ENCODE measurements at regions not wholly inside any gene's neighbourhood (a gene's known extent, or its start where the extent isn't known, plus 50 kb on each side); places are given as distances from the start of the nearest gene placed in this dataset.

DNA sequence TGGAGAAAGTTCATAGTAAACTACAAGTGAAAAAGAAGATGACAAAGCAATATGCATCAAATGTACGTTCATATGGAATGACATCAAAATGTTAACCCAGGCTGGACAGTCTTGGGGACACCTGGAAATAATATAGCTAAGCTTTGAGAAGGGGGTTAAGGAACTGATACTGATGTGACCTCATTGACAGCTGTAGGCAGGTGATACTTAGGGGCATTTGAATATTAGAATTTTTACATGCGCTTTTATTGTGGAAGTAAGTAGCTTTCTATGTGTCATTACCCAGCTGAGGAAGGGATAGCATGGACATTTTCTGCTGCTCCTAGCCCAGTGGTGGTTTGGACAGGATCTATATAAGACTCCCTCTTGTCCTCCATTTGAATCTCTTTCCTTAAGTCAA lies 299.7 kb downstream of the CWC27 start:
- DNase-seq, result no peak

DNA sequence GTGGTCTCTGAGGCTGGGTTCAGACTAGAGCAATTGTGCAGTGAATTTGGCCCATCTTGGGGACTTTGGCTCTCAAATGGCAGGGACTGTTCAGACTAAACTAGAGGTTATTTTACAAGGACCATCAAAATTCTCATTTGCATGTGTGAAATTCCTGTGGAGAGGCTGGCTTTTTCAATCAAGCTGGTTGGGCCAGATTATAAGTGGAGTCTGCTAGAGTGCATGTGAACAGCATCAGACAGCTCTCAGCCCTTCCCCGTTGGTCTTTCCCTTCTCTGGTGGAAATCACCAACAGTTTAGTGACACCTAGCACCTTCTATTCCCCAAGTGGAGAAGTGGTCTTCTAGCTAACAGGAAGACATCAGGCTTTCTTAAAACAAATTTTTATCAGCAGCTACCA lies 301.3 kb downstream of the CWC27 start:
- no peak for DNase-seq

DNA sequence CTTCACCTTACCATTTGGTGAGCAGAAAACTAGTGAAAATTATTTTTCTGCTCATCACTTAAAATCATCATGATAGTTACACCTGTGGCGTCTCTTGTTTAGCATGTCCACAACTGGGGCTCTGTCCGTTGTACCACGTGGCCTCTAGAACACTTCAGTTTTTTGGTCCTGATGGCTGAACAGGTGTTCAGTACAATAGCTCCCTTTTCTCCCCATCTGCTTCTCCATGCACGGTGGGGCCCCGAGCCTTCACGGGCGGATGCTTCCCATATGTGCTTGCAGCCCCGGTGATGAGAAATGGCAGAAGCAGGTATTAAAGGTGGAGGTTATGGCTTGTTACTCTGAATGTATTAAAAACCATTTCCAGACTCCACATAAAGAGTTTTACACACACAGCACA lies 304.1 kb downstream of the CWC27 start:
- DNase-seq, result peak in 2 of 3 experiments; percentile 7 to 73

DNA sequence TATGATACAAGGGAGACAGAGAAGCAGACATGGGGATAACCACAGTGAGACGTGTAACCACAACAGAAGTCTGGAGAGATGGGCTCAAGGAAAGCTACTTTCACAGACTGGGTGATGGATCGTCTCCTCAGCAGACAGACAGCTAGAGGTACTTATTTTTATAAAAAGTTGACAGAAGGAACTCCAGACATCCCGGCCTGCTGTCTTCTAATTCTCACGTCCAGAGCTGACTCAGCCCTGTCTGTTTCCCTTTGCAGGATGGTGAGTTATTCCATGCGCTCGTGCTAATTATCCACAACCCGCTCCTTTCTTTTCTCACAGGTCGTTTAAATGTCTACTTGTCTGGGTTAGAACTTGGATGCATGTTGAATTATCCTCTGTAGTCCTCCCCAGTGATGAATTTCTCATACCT lies 304.5 kb downstream of the CWC27 start:
- no peak for DNase-seq

DNA sequence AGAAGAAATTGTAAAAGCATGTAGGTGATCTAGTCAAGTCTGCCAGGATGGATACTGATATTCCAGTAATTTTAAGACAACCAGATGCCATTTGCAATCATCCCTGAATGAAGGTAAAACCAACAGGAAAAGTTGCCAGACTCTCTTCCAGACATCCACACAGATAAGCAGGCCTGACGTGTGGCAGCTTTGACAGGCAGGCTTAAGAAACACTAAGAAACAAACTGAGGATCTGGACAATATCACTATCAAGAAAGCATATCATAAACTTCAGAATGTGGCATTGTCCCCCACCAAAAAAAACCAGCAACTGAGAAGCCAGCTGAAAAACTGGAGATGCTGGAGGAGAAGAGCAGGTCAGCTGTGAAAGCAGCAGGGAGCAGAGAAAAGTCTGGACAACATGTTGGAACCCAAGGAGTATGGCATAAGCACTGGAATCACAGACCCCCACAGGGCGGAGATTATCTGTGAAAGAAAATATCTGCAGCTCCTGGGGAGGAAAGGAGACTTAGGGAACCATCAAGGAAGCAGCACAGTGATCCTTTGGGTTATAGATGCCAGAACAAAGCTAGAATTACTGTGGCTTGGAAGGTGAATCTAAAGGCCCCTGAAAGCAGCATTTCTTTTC lies 307.0 kb downstream of the CWC27 start:
- DNase-seq, result no peak

DNA sequence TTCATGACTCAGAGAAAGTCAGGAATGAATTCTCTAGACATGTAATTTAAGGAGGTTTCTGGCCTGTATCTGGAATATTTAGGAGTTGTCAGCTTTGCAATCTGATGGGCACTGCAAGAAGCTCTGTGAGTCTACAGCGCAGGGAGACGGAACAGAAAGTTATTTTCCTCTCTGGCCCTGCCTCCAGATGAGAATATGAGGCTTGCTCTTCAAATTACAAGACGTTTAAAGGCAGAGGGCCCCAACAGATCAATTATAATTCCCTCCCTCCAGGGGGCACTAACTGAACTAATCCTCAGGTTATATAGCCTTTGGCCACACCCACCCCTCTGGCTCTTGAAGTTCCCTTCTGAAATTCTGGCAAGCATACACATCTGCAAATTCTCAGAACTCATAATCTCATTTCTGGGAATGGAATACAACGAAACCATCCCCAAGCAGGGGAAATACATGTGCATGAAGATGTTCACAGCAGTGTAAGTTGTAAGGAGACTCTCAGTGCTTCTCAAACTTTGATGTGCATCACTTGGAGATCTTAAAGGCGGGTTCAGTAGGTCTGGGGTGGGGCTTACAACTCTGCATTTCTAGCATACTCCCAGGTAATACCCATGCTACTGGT lies 307.6 kb downstream of the CWC27 start:
- DNase-seq, result peak in 2 of 3 experiments; percentile 9 to 51

DNA sequence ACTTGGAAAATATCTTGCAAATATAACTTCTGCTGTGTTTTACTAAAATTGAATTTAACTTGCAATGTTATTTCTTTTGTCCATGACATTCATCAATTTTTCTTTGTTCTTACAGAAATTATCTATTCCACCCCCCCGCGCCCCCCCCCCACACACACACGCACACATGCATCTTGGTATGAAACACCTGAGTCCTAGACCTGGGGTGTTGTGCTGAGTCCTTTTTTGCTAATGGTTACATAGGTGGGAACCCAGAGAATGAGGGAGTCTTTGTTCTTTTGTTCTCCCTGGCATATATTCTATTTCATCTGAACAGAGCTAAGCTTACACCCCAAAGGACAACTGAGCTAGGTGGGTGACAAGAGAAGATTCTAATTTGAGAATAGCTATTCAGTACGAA lies 308.9 kb downstream of the CWC27 start:
- no peak for DNase-seq

DNA sequence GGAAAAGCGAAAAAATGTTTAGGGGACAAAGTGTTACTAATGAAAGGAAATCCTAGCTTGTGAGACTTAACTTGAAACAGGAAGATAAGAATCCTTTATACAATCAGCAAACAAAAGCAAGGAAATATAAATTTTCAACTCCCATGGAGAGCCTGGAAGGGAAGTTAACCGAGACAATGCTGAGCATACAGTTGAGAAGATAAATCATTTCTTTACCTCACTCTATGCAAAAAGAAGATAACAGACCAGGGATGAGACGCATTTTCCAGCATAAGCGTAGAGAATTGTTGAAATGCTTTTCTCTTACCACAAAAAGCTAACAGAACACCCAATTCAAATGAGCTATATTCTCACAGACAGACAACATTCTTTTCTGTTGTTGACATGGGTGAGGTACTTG lies 309.6 kb downstream of the CWC27 start:
- DNase-seq, result no peak

DNA sequence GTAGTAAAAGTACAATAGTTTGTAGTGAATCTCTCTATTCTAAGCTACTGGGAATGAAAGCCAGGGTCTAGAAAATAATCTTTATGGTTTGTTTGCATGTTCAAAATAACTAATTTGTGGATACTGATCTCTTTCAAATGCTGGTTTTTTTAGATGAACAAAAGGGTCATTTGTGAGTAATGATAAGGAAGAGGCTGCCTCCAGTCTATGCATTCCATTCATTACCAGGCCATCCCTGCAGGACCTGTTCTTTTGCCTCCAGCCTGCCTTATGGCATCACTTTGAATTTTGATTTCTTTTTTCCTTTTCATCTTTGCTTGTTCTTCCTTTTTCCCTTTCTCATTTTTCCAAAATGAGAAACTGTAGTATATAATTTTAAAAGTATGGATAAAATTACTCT lies 312.3 kb downstream of the CWC27 start:
- no peak for DNase-seq

DNA sequence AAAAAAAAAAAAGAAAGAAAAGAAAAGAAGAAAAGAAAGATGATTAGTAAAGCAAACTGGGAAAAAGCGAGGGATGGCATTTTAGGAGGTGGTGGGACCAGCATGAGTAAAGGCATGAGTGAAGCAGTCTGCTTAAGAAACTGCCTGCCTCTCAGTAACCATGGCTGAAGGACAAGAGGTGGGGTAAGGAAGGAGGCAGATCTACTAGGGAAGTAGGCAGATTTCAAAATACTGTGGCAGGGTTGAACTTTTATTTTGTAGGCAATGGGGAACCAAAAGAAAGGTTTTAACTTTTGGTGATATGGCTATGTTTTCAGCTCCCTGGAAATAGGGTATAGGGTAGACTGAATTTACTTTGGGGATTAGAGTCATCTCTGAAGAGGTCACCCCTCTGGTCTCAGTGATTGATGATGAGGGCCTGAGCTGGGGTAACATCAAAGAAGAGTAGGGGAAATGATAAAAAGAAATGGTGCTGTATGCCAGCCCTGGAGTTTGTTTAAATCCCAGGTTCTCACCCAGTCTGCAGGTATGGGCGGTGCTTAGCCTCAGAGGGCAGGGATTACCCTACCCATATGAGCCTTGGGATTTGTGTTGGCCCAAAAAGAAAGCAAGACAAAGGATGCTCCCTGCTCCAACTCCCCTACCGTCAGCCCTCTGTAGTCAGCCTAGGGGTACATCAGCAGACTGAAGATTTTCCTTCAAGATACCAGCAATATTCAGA lies 316.2 kb downstream of the CWC27 start:
- no peak for DNase-seq

DNA sequence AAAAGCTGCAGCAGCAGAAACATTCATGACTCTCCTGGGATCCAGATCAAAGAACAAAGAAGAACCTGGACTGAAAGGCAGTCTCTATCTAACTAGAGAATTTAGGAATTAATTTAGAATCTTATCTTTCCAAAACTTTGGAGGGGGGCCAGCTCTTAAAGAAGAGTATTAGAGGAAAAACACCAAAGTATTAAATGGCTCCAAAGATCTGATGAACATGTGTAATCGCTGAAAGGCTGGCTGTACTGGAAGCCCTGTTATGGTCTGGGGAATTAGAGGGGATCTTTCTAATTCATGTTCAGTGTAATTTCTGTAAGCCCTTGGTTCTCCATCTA lies 316.8 kb downstream of the CWC27 start:
- no peak for DNase-seq

DNA sequence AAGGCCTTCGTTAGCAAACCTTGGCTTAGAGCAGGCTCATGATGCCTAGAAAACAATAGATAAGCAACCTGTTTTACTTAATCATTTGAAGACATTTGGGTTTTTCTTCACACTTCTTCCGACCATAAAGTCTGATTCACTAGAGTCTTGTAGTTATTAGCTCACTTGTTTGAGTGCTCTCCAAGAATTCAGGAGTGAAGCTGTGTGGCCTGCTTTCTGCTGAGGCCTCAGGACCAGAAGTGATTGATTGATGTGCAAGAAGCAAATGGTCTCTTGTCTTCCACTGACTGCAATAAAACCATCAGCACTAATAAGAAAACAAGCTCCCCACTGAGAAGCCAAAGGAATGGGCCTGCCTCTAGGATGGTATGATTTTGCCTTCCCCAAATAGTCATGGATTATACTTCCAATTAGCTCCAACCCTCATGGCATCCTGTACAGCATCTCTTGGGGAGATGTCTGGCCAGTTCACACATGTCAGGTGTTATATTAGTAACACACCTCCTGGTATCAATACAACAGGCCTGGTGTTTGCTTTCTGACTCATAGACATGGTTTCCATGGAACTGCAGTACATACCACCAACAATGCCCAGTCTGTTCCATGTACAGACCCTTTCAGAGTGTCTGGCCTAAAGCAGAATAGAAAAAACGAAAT lies 317.6 kb downstream of the CWC27 start:
- peak in 1 of 3 experiments; percentile 8 for DNase-seq

DNA sequence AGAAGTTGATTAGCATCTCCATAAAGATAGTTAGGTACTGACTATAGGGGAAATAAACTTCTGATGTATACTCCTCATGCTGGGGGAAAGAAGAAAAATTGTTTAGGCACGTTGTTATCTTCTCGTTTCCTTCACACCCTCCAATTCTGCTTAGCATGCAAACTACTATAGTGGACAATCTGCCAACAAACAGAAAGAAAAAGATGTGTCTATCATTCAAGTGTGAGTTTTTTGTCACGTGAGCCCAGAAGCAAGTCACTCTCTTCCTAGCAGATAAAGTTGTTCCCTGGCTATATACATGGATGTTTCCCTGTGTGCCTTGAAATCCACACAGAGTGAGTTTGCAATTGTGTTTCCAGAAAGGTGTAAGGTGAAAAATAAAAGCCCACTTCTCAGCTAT lies 318.4 kb downstream of the CWC27 start:
- DNase-seq, result no peak

DNA sequence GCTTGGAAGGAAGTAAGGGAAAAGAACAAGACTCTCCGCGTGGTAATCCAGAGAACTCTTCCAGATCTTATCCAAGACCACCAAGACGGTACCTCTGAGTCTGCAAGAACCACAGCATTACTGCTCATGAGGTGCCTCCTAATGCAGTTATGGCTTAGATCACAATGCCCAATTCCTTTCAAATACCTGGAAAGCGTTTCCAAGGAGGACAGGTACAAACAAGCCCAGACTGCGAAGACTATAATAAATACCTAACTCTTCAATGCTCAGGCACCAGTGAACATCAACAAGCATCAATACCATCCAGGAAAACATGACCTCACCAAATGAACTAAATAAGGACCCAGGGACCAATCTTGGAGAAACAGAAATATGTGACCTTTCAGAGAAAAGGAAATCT lies 325.5 kb downstream of the CWC27 start:
- DNase-seq, result no peak

DNA sequence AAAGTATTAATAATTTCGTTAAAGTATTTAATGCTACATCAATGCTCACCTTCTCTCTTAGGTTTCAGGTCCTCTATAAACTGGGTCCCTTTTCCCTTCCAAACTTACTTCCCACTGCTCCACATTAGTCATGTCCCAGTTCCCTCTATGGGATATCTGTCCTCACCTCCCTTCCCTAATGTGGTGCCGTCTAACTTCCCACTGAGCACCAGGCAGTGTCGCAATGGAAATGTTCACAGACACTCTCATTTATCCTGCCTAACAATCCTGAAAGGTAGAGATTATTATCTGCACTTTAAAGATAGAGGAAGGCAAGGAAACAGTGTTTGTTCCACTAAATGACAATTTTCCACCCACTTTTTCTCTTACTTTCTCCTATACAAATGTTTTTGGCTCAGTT lies 329.7 kb downstream of the CWC27 start:
- no peak for DNase-seq
